Small intestine (tissue), 7 donors: ENCODE measurements at regions not wholly inside any gene's neighbourhood (a gene's known extent, or its start where the extent isn't known, plus 50 kb on each side); places are given as distances from the start of the nearest gene placed in this dataset.

ENCODE experiments used
- DNase-seq, 2 donors: peaks; one replicate each; pipeline versions ENCODE4 v3.0.0 to v3.0.0-alpha.2; 2013
- FAIRE-seq: peaks from 2 replicates; lab custom pipeline; 2012; peaks lifted over from hg19 to GRCh38; lab: Jason Lieb, UNC
- H3K27ac ChIP-seq, 3 donors: one replicate each; pipeline ENCODE4 v1.5.1; 2013; ENCODE audit warnings: low read length in 2 of 3, mild to moderate bottlenecking in 2 of 3, control low read depth in 1 of 3, inconsistent platforms in 1 of 3, low read depth in 1 of 3, moderate library complexity in 1 of 3
- H3K27me3 ChIP-seq, 3 donors: one replicate each; pipeline ENCODE4 v1.6.1; 2013; ENCODE audit warnings: low read length in 3 of 3, inconsistent platforms in 1 of 3; ENCODE audit not compliant: control insufficient read depth in 3 of 3, insufficient read depth in 3 of 3
- H3K36me3 ChIP-seq, 3 donors: one replicate each; pipeline ENCODE4 v1.6.1; 2013; ENCODE audit warnings: low read length in 3 of 3, inconsistent platforms in 1 of 3, low read depth in 1 of 3, mild to moderate bottlenecking in 1 of 3, moderate library complexity in 1 of 3; ENCODE audit not compliant: control insufficient read depth in 3 of 3, insufficient read depth in 2 of 3
- H3K4me1 ChIP-seq, 3 donors: one replicate each; pipeline ENCODE4 v1.6.1; 2013; ENCODE audit warnings: low read length in 2 of 3, inconsistent platforms in 1 of 3, low read depth in 1 of 3, mild to moderate bottlenecking in 1 of 3, moderate library complexity in 1 of 3; ENCODE audit not compliant: control insufficient read depth in 3 of 3, insufficient read depth in 2 of 3
- H3K4me3 ChIP-seq, 3 donors: one replicate each; pipeline ENCODE4 v1.5.1; 2013; ENCODE audit warnings: low read length in 3 of 3, control low read depth in 1 of 3, inconsistent platforms in 1 of 3, low read depth in 1 of 3, mild to moderate bottlenecking in 1 of 3, moderate library complexity in 1 of 3
- H3K9me3 ChIP-seq, 2 donors: one replicate each; pipeline ENCODE4 v1.6.1; 2013; ENCODE audit warnings: low read depth in 1 of 2, low read length in 1 of 2; ENCODE audit not compliant: control insufficient read depth in 2 of 2, insufficient read depth in 1 of 2
- WGBS, 3 donors: extraction: QIAGEN DNeasy Blood & Tissue Kit; methylation state at CpG; one replicate each; pipeline ENCODE4 v1.1.7; 2013; 5-methylcytosine and 5-hydroxymethylcytosine counted together
- donor health status: healthy with polysubstance abuse.
- donor health status: control.
- donor health status: control.
- donor health status: Bipolar disorder and iron deficiency.
- donor health status: healthy.

DNA sequence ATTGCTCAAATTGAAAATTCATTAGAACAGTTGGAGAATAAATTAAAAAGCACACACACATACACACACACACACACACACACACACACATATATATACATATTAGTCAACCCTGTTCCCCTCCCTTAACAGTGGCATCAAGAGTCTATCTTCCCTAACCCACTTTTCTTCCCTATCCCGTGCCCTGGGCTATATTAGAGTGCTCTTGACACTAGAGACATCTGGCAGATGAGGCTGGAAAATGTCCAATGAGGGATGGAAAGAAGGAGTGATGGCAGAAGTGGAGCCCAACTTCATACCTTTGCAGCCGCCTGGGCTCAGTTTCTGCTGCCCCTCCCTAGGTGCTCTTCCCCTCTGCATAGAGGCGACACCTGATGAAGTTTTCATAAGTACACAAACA is 172.4 kb upstream of the NUDT4 start:
- H3K36me3 ChIP-seq = no peaks in the 10 kb centered on the region
- H3K9me3 ChIP-seq = no peaks in the 10 kb centered on the region
- FAIRE-seq (no peak), DNase-seq (no peak)
- H3K4me3 ChIP-seq = no peak overlapping the region
- WGBS, 3 donors = 87 to 93% (median 90%) methylated on average over 3 of the region's 3 CpGs
- H3K27ac ChIP-seq = no peak overlapping the region
- H3K4me1 ChIP-seq = no peaks in the 10 kb centered on the region
- no peaks in the 10 kb centered on the region for H3K27me3 ChIP-seq

- Histone ChIP-seq H3K4me1 (no peaks in the 10 kb centered on the region), H3K9me3 (no peaks in the 10 kb centered on the region), H3K27me3 (no peaks in the 10 kb centered on the region), H3K4me3 (no peak overlapping the region), H3K27ac (no peak overlapping the region), H3K36me3 (no peaks in the 10 kb centered on the region)
- no peak for FAIRE-seq
- no peak for DNase-seq
- 41 to 87% (median 84%) methylated on average over 1 of the region's 1 CpG for WGBS, 3 donors
Measured at GRCh38 chr12:93208011-93208410, 169.7 kb upstream of the NUDT4 start.

GRCh38 chr12:93214523-93215289 is 163.0 kb upstream of the NUDT4 start:
- Histone ChIP-seq H3K27ac (peak overlapping the region in 2 of 3 donors; percentile 55 to 66), H3K4me3 (no peak overlapping the region), H3K4me1 (peaks cover 0 to 6% (median 0%) of the 10 kb centered on the region in 3 donors), H3K36me3 (no peaks in the 10 kb centered on the region), H3K27me3 (no peaks in the 10 kb centered on the region), H3K9me3 (peaks cover 0 to 6% of the 10 kb centered on the region in 2 donors)
- 32 to 70% (median 36%) methylated on average over 6 of the region's 6 CpGs for WGBS, 3 donors
- DNase-seq (peak; percentile 52 to 68), FAIRE-seq (no peak)

DNA sequence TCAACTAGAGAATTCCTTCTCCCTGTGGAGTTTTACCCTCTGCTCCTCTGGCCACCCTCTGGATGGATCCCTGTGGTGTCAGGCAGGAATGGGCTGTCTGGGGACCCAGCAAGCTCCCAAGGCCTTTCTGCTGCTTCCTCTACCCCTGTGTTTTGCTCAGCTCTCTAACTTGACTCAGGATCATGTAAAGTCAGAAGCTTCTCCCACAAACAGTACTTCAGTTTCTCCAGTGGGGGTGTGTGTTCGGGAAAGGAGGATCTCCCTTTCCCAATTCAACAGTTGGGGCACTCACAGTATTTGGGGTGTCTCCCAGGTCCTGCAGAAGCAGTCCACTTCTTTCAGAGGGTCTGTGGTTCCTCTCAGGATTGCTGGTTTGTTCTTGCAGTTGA is 162.4 kb upstream of the NUDT4 start:
- DNase-seq = no peak
- Histone ChIP-seq H3K4me1 (peaks cover 0 to 6% (median 0%) of the 10 kb centered on the region in 3 donors), H3K27ac (peak overlapping the region in 1 of 3 donors; percentile 66), H3K9me3 (peaks cover 0 to 6% of the 10 kb centered on the region in 2 donors), H3K27me3 (no peaks in the 10 kb centered on the region), H3K4me3 (no peak overlapping the region), H3K36me3 (no peaks in the 10 kb centered on the region)
- no peak for FAIRE-seq
- 95 to 96% (median 96%) methylated on average over 1 of the region's 1 CpG for WGBS, 3 donors

DNA sequence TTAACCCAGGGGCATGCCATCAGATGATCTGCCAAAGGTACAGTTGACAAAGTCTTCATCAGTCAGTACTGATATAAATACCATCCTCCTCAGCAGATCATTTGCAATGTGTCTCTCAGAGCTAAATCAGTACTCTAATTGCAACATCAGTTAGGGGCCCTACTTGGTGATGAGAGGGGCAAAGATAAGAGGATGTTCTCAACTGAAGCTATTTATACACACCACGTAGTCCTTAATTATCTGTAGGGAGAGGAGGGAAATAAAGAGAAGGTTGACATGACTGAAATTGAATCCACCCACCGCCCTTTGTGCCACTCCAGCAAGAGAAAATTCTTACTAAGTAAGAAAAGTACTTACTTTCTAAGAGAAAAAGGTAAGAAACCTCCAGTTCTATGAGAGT is 157.8 kb upstream of the NUDT4 start:
- WGBS, 3 donors = 77 to 78% (median 78%) methylated on average over 2 of the region's 2 CpGs
- H3K9me3 ChIP-seq = peaks cover 0 to 12% of the 10 kb centered on the region in 2 donors
- FAIRE-seq = no peak

DNA sequence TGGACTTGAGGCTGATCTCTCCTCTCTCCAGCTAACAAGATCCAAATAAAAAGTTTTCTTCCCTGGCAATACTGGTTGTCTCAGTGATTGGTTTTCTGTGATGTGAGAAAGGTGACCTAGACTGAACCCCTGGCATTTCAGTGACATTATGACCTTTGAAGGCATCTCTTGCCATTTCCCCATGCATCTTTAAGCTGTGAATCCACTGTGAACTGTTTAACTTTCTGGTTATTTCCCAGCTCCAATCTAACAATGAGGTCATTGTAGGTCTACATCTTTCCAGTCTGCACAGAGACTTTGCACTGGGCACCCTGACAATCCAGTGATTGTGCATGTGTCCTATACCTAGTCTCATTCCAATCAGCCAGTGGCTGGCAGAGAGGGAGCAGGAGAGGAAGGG is 155.9 kb upstream of the NUDT4 start:
- Histone ChIP-seq H3K36me3 (no peaks in the 10 kb centered on the region), H3K4me1 (peaks cover 0 to 14% (median 0%) of the 10 kb centered on the region in 3 donors), H3K4me3 (no peak overlapping the region), H3K27me3 (no peaks in the 10 kb centered on the region), H3K27ac (no peak overlapping the region), H3K9me3 (peaks cover 0 to 7% of the 10 kb centered on the region in 2 donors)
- DNase-seq (no peak), FAIRE-seq (no peak)

More for the DNA sequence above, 157.8 kb upstream of the NUDT4 start:
- no peak overlapping the region for H3K27ac ChIP-seq
- no peaks in the 10 kb centered on the region for H3K36me3 ChIP-seq
- DNase-seq = peak in 1 of 2 donors; percentile 21
- no peaks in the 10 kb centered on the region for H3K27me3 ChIP-seq
- no peak overlapping the region for H3K4me3 ChIP-seq
- H3K4me1 ChIP-seq = peaks cover 0 to 15% (median 0%) of the 10 kb centered on the region in 3 donors

DNA sequence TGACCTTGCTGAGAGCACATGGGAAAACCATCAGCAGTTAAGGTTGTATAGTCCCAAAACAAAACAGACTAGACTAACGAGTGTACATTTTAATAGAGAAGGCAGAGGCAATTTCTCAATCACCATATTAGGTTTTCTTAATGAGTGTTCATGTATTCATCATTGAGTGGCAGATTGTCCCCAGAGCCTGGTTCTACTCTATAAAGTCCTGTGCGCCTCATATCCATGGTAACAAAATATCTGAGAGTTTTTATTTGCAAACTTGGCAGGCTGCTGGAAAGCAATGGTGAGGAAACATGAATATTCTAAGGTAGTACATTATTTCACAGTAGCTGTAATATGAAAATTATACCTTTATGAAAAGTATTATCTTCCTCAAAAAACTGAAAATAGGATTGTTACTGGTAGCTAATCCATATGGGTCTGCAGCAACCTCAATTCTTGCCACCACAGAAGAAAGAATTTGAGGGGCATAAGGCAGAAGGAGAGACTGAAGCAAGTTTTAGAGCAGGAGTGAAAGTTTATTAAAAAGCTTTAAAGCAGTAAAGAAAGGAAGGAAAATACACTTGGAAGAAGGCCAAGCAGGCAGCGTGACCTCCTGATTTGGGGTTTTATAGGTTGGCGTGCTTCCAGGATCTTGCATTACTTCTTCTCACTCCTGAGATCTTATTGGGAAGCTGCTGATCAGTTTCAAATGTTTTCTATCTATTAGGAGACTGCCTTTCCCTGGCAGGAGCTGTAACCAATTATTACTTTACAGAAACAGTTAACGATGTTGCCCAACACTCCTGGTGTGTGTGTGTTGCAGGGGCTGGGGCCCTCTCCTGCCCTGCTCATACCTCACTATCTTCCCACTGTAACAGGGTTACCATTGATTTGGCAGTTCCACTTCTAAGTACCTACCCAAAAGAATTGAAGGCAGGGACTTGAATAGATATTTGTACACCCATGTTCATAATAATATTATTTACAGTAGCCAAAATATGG is 154.0 kb upstream of the NUDT4 start:
- WGBS, 3 donors = 46 to 58% (median 57%) methylated on average over 5 of the region's 5 CpGs
- DNase-seq (peak; percentile 24 to 46), FAIRE-seq (no peak)
- Histone ChIP-seq H3K9me3 (peaks cover 0 to 7% of the 10 kb centered on the region in 2 donors), H3K27me3 (no peaks in the 10 kb centered on the region), H3K27ac (no peak overlapping the region), H3K36me3 (no peaks in the 10 kb centered on the region), H3K4me3 (no peak overlapping the region), H3K4me1 (peaks cover 0 to 14% (median 0%) of the 10 kb centered on the region in 3 donors)

DNA sequence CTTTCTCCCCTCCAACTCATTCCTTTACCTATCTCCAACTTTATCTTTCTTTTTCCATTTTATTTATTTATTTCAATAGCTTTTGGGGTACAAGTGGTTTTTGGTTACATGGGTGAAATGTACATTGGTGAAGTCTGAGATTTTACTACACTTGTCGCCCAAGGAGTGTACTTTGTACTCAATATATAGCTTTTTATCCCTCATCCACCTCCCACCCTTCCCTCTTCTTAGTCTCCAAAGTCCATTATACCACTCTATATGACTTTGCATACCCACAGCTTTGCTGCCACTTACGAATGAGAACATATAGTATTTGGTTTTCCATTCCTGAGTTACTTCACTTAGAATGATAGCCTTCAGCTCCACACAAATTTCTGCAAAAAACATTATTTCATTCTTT is 152.6 kb upstream of the NUDT4 start:
- H3K9me3 ChIP-seq = peaks cover 0 to 7% of the 10 kb centered on the region in 2 donors
- H3K4me1 ChIP-seq = peaks cover 0 to 14% (median 0%) of the 10 kb centered on the region in 3 donors
- DNase-seq (no peak), FAIRE-seq (no peak)
- 60 to 79% (median 77%) methylated on average over 2 of the region's 2 CpGs for WGBS, 3 donors
- no peak overlapping the region for H3K4me3 ChIP-seq
- no peaks in the 10 kb centered on the region for H3K36me3 ChIP-seq
- no peak overlapping the region for H3K27ac ChIP-seq
- no peaks in the 10 kb centered on the region for H3K27me3 ChIP-seq
